T-helper 2 cell treated with Interferon-gamma antibody and Interleukin-4, amounts not matched to agents 5 μg/mL and 100 μg/mL, for 36 hours (primary cell): ENCODE measurements at regions not wholly inside any gene's neighbourhood (a gene's known extent, or its start where the extent isn't known, plus 50 kb on each side); places are given as distances from the start of the nearest gene placed in this dataset.

Source experiments
- DNase-seq: peaks from one replicate; pipeline ENCODE4 v3.0.0; 2021; ENCODE audit warnings: low spot score
- H3K27ac Mint-ChIP-seq: one replicate; pipeline ENCODE4 v1.8.0; 2021; ENCODE audit warnings: mild to moderate bottlenecking, mixed read lengths
- H3K27me3 Mint-ChIP-seq: one replicate; pipeline ENCODE4 v1.8.0; 2021; ENCODE audit warnings: low read depth, mixed read lengths
- H3K36me3 Mint-ChIP-seq: one replicate; pipeline ENCODE4 v1.8.0; 2021; ENCODE audit warnings: low read depth, mixed read lengths
- H3K4me1 Mint-ChIP-seq: one replicate; pipeline ENCODE4 v1.8.0; 2021; ENCODE audit warnings: low read depth, mixed read lengths
- H3K4me3 Mint-ChIP-seq: one replicate; pipeline ENCODE4 v1.8.0; 2022; ENCODE audit warnings: mild to moderate bottlenecking, moderate library complexity, mixed read lengths
- H3K9me3 Mint-ChIP-seq: one replicate; pipeline ENCODE4 v1.8.0; 2021; ENCODE audit warnings: mixed read lengths

- H3K4me1 Mint-ChIP-seq, result no peaks in the 10 kb centered on the region
- H3K36me3 Mint-ChIP-seq, result no peaks in the 10 kb centered on the region
- H3K9me3 Mint-ChIP-seq, result peaks cover 54% of the 10 kb centered on the region
- no peak overlapping the region for H3K27ac Mint-ChIP-seq
- no peak overlapping the region for H3K4me3 Mint-ChIP-seq
- H3K27me3 Mint-ChIP-seq, result no peaks in the 10 kb centered on the region
- no peak for DNase-seq
Measured at GRCh38 chr13:90103099-90103784, 1244.2 kb upstream of the MIR17HG start.

GRCh38 chr13:90104764-90105163, 1242.7 kb upstream of the MIR17HG start:
- Mint-ChIP-seq H3K27me3 (no peaks in the 10 kb centered on the region), H3K4me1 (no peaks in the 10 kb centered on the region), H3K27ac (no peak overlapping the region), H3K36me3 (no peaks in the 10 kb centered on the region), H3K9me3 (peaks cover 61% of the 10 kb centered on the region), H3K4me3 (no peak overlapping the region)
- DNase-seq, result no peak

GRCh38 chr13:90105276-90105675, 1242.2 kb upstream of the MIR17HG start:
- DNase-seq, result no peak
- H3K27me3 Mint-ChIP-seq, result no peaks in the 10 kb centered on the region
- H3K4me1 Mint-ChIP-seq, result no peaks in the 10 kb centered on the region
- no peaks in the 10 kb centered on the region for H3K36me3 Mint-ChIP-seq
- peaks cover 66% of the 10 kb centered on the region for H3K9me3 Mint-ChIP-seq
- no peak overlapping the region for H3K27ac Mint-ChIP-seq
- H3K4me3 Mint-ChIP-seq, result no peak overlapping the region

GRCh38 chr13:90105849-90106496, 1241.5 kb upstream of the MIR17HG start:
- H3K27me3 Mint-ChIP-seq, result no peaks in the 10 kb centered on the region
- no peaks in the 10 kb centered on the region for H3K4me1 Mint-ChIP-seq
- H3K27ac Mint-ChIP-seq, result no peak overlapping the region
- no peaks in the 10 kb centered on the region for H3K36me3 Mint-ChIP-seq
- peaks cover 67% of the 10 kb centered on the region for H3K9me3 Mint-ChIP-seq
- H3K4me3 Mint-ChIP-seq, result no peak overlapping the region
- DNase-seq, result no peak

GRCh38 chr13:90107661-90108060, 1239.8 kb upstream of the MIR17HG start:
- H3K27me3 Mint-ChIP-seq, result no peaks in the 10 kb centered on the region
- H3K4me3 Mint-ChIP-seq, result no peak overlapping the region
- no peaks in the 10 kb centered on the region for H3K36me3 Mint-ChIP-seq
- DNase-seq, result no peak
- no peak overlapping the region for H3K27ac Mint-ChIP-seq
- H3K4me1 Mint-ChIP-seq, result no peaks in the 10 kb centered on the region
- H3K9me3 Mint-ChIP-seq, result peaks cover 56% of the 10 kb centered on the region

GRCh38 chr13:90108547-90108946, 1238.9 kb upstream of the MIR17HG start:
- DNase-seq, result no peak
- H3K36me3 Mint-ChIP-seq, result no peaks in the 10 kb centered on the region
- H3K9me3 Mint-ChIP-seq, result peaks cover 53% of the 10 kb centered on the region
- no peak overlapping the region for H3K4me3 Mint-ChIP-seq
- H3K27ac Mint-ChIP-seq, result no peak overlapping the region
- H3K27me3 Mint-ChIP-seq, result no peaks in the 10 kb centered on the region
- H3K4me1 Mint-ChIP-seq, result no peaks in the 10 kb centered on the region

- Mint-ChIP-seq H3K27ac (no peak overlapping the region), H3K27me3 (no peaks in the 10 kb centered on the region), H3K4me3 (no peak overlapping the region)
Measured at GRCh38 chr13:90116121-90116520, 1231.4 kb upstream of the MIR17HG start.

GRCh38 chr13:90118467-90119071, 1228.9 kb upstream of the MIR17HG start:
- peaks cover 22% of the 10 kb centered on the region for H3K9me3 Mint-ChIP-seq
- no peaks in the 10 kb centered on the region for H3K36me3 Mint-ChIP-seq
- DNase-seq, result no peak
- no peak overlapping the region for H3K27ac Mint-ChIP-seq
- H3K4me1 Mint-ChIP-seq, result no peaks in the 10 kb centered on the region
- no peak overlapping the region for H3K4me3 Mint-ChIP-seq
- no peaks in the 10 kb centered on the region for H3K27me3 Mint-ChIP-seq

More at GRCh38 chr13:90116121-90116520, 1231.4 kb upstream of the MIR17HG start:
- peaks cover 22% of the 10 kb centered on the region for H3K9me3 Mint-ChIP-seq
- no peak for DNase-seq
- H3K4me1 Mint-ChIP-seq, result no peaks in the 10 kb centered on the region
- no peaks in the 10 kb centered on the region for H3K36me3 Mint-ChIP-seq

- no peak overlapping the region for H3K27ac Mint-ChIP-seq
- H3K4me3 Mint-ChIP-seq, result no peak overlapping the region
- H3K9me3 Mint-ChIP-seq, result peaks cover 18% of the 10 kb centered on the region
- H3K4me1 Mint-ChIP-seq, result no peaks in the 10 kb centered on the region
- no peaks in the 10 kb centered on the region for H3K27me3 Mint-ChIP-seq
- DNase-seq, result no peak
- no peaks in the 10 kb centered on the region for H3K36me3 Mint-ChIP-seq
Measured at GRCh38 chr13:90120026-90120425, 1227.5 kb upstream of the MIR17HG start.

- no peaks in the 10 kb centered on the region for H3K27me3 Mint-ChIP-seq
- no peak for DNase-seq
- H3K36me3 Mint-ChIP-seq, result no peaks in the 10 kb centered on the region
- H3K4me3 Mint-ChIP-seq, result no peak overlapping the region
- no peaks in the 10 kb centered on the region for H3K4me1 Mint-ChIP-seq
- no peak overlapping the region for H3K27ac Mint-ChIP-seq
- peaks cover 25% of the 10 kb centered on the region for H3K9me3 Mint-ChIP-seq
Measured at GRCh38 chr13:90121784-90122183, 1225.7 kb upstream of the MIR17HG start.

- no peaks in the 10 kb centered on the region for H3K36me3 Mint-ChIP-seq
- DNase-seq, result no peak
Measured at GRCh38 chr13:90122531-90122930, 1225.0 kb upstream of the MIR17HG start.

GRCh38 chr13:90135558-90135957, 1211.9 kb upstream of the MIR17HG start:
- Mint-ChIP-seq H3K27ac (no peak overlapping the region), H3K27me3 (no peaks in the 10 kb centered on the region), H3K9me3 (peaks cover 22% of the 10 kb centered on the region), H3K36me3 (no peaks in the 10 kb centered on the region), H3K4me1 (no peaks in the 10 kb centered on the region), H3K4me3 (no peak overlapping the region)
- DNase-seq, result no peak

More at GRCh38 chr13:90122531-90122930, 1225.0 kb upstream of the MIR17HG start:
- Mint-ChIP-seq H3K9me3 (peaks cover 32% of the 10 kb centered on the region), H3K27me3 (no peaks in the 10 kb centered on the region), H3K4me3 (no peak overlapping the region), H3K4me1 (no peaks in the 10 kb centered on the region), H3K27ac (no peak overlapping the region)

GRCh38 chr13:90142251-90142650, 1205.2 kb upstream of the MIR17HG start:
- no peak for DNase-seq
- H3K9me3 Mint-ChIP-seq, result peaks cover 6% of the 10 kb centered on the region
- H3K27me3 Mint-ChIP-seq, result no peaks in the 10 kb centered on the region
- no peaks in the 10 kb centered on the region for H3K4me1 Mint-ChIP-seq
- no peak overlapping the region for H3K4me3 Mint-ChIP-seq
- H3K27ac Mint-ChIP-seq, result no peak overlapping the region
- no peaks in the 10 kb centered on the region for H3K36me3 Mint-ChIP-seq

GRCh38 chr13:90154311-90154960, 1193.1 kb upstream of the MIR17HG start:
- no peak overlapping the region for H3K27ac Mint-ChIP-seq
- no peak for DNase-seq
- no peaks in the 10 kb centered on the region for H3K4me1 Mint-ChIP-seq
- H3K27me3 Mint-ChIP-seq, result no peaks in the 10 kb centered on the region
- H3K4me3 Mint-ChIP-seq, result no peak overlapping the region
- no peaks in the 10 kb centered on the region for H3K36me3 Mint-ChIP-seq
- peaks cover 43% of the 10 kb centered on the region for H3K9me3 Mint-ChIP-seq
